Peyer's patch (tissue), 4 donors: ENCODE measurements at regions not wholly inside any gene's neighbourhood (a gene's known extent, or its start where the extent isn't known, plus 50 kb on each side); places are given as distances from the start of the nearest gene placed in this dataset.

Source experiments
- DNase-seq, 3 donors: peaks; one replicate each; pipeline ENCODE4 v3.0.0-alpha.2; 2017 to 2019
- H3K27ac ChIP-seq, 4 donors: fragments of 200-600 bp; sonication (generic); one replicate each; pipeline ENCODE4 v1.5.1; 2016 to 2019
- H3K27me3 ChIP-seq, 2 donors: fragments of 200-600 bp; sonication (generic); one replicate each; pipeline ENCODE4 v1.5.1; 2019
- H3K36me3 ChIP-seq, 3 donors: fragments of 200-600 bp; sonication (generic); one replicate each; pipeline ENCODE4 v1.5.1; 2016 to 2019
- H3K4me1 ChIP-seq, 4 donors: fragments of 200-600 bp; sonication (generic); one replicate each; pipeline ENCODE4 v1.5.1; 2016 to 2019
- H3K4me3 ChIP-seq, 4 donors: fragments of 200-600 bp; sonication (generic); 1 replicate in 3 of 4; 2 replicates in 1 of 4; pipeline ENCODE4 v1.5.1; 2016 to 2019; ENCODE audit warnings: mild to moderate bottlenecking in 1 of 4
- H3K9me3 ChIP-seq, 4 donors: fragments of 200-600 bp; sonication (generic); one replicate each; pipeline ENCODE4 v1.5.1; 2016 to 2019; ENCODE audit warnings: mild to moderate bottlenecking in 1 of 4
- CTCF ChIP-seq, 6 experiments: fragments of 450-650 bp in 4 of 6; fragments of 200-600 bp in 2 of 6; sonication (generic) in 1 of 6; IDR thresholded peaks; one replicate each; pipeline ENCODE4 v1.5.1; 2017 to 2019; ENCODE audit warnings: antibody characterized with exemption in 6 of 6, mild to moderate bottlenecking in 3 of 6, moderate library complexity in 1 of 6
- POLR2A ChIP-seq, 2 donors: fragments of 450-650 bp; IDR thresholded peaks; one replicate each; pipeline ENCODE4 v1.5.1; 2017; ENCODE audit warnings: antibody characterized with exemption in 2 of 2, mild to moderate bottlenecking in 2 of 2, moderate library complexity in 2 of 2

GRCh38 chr9:134987906-134988700, 70.4 kb upstream of the FCN1 start:
- Histone ChIP-seq H3K27ac (no peak overlapping the region), H3K36me3 (no peaks in the 10 kb centered on the region), H3K9me3 (peaks cover 0 to 7% (median 0%) of the 10 kb centered on the region in 4 donors), H3K4me1 (no peaks in the 10 kb centered on the region), H3K27me3 (no peaks in the 10 kb centered on the region), H3K4me3 (no peak overlapping the region)
- TF ChIP-seq CTCF (IDR thresholded peaks at IDR 0.05) (no peak), POLR2A (IDR thresholded peaks at IDR 0.05) (no peak)
- DNase-seq, result peak in 1 of 3 donors; percentile 15

- Histone ChIP-seq H3K27ac (no peak overlapping the region), H3K27me3 (no peaks in the 10 kb centered on the region), H3K36me3 (no peaks in the 10 kb centered on the region), H3K4me3 (no peak overlapping the region), H3K4me1 (no peaks in the 10 kb centered on the region), H3K9me3 (peaks cover 0 to 7% (median 0%) of the 10 kb centered on the region in 4 donors)
- TF ChIP-seq POLR2A (IDR thresholded peaks at IDR 0.05), result no peak
- TF ChIP-seq CTCF (IDR thresholded peaks at IDR 0.05), result no peak
- peak in 1 of 3 donors; percentile 15 for DNase-seq
Observed at GRCh38 chr9:134988706-134989105, 71.0 kb upstream of the FCN1 start.

GRCh38 chr9:134989206-134990065, 71.7 kb upstream of the FCN1 start:
- peaks cover 0 to 7% (median 0%) of the 10 kb centered on the region in 4 donors for H3K9me3 ChIP-seq
- H3K27me3 ChIP-seq, result no peaks in the 10 kb centered on the region
- H3K4me3 ChIP-seq, result no peak overlapping the region
- no peak overlapping the region for H3K27ac ChIP-seq
- peak in 1 of 3 donors; percentile 20 for DNase-seq
- H3K4me1 ChIP-seq, result no peaks in the 10 kb centered on the region
- no peaks in the 10 kb centered on the region for H3K36me3 ChIP-seq
- TF ChIP-seq CTCF (IDR thresholded peaks at IDR 0.05) (no peak), POLR2A (IDR thresholded peaks at IDR 0.05) (no peak)

GRCh38 chr9:134991808-134992754, 74.4 kb upstream of the FCN1 start:
- TF ChIP-seq CTCF (IDR thresholded peaks at IDR 0.05) (no peak), POLR2A (IDR thresholded peaks at IDR 0.05) (no peak)
- Histone ChIP-seq H3K4me3 (no peak overlapping the region), H3K27me3 (no peaks in the 10 kb centered on the region), H3K4me1 (no peaks in the 10 kb centered on the region), H3K9me3 (peaks cover 0 to 3% (median 0%) of the 10 kb centered on the region in 4 donors), H3K27ac (no peak overlapping the region), H3K36me3 (no peaks in the 10 kb centered on the region)
- peak in 1 of 3 donors; percentile 34 for DNase-seq

- Histone ChIP-seq H3K4me3 (no peak overlapping the region), H3K4me1 (no peaks in the 10 kb centered on the region), H3K27ac (no peak overlapping the region), H3K9me3 (no peaks in the 10 kb centered on the region), H3K36me3 (no peaks in the 10 kb centered on the region), H3K27me3 (no peaks in the 10 kb centered on the region)
- DNase-seq, result no peak
- no peak for TF ChIP-seq POLR2A (IDR thresholded peaks at IDR 0.05)
Observed at GRCh38 chr9:134992755-134993124, 75.0 kb upstream of the FCN1 start.
